Cardiac muscle cell (in vitro differentiated cells and primary cell): ENCODE measurements at regions not wholly inside any gene's neighbourhood (a gene's known extent, or its start where the extent isn't known, plus 50 kb on each side); places are given as distances from the start of the nearest gene placed in this dataset.

Source experiments
- DNase-seq, 2 donors: peaks; one replicate each; pipeline versions ENCODE4 v3.0.0 to v3.0.0-alpha.2; 2010 to 2017; ENCODE audit warnings: low read depth in 1 of 2, low spot score in 1 of 2
- H3K27ac ChIP-seq: fragments of 200-600 bp; sonication (generic); 2 replicates; pipeline ENCODE4 v1.5.1; 2016
- H3K27me3 ChIP-seq: fragments of 200-600 bp; sonication (generic); 2 replicates; pipeline ENCODE4 v1.6.0; 2016; ENCODE audit warnings: control low read depth
- H3K36me3 ChIP-seq: fragments of 200-600 bp; sonication (generic); 2 replicates; pipeline ENCODE4 v1.5.1; 2016; ENCODE audit warnings: control low read depth
- H3K4me1 ChIP-seq: fragments of 200-600 bp; sonication (generic); 2 replicates; pipeline ENCODE4 v1.8.1; 2017; ENCODE audit warnings: low read depth, mild to moderate bottlenecking, mixed run types
- H3K4me3 ChIP-seq: fragments of 200-600 bp; sonication (generic); 2 replicates; pipeline ENCODE4 v1.5.1; 2016; ENCODE audit warnings: mild to moderate bottlenecking
- H3K9me3 ChIP-seq: fragments of 200-600 bp; sonication (generic); 2 replicates; pipeline ENCODE4 v1.5.1; 2017; ENCODE audit warnings: low read depth, mild to moderate bottlenecking, control low read depth
- CTCF ChIP-seq: IDR thresholded peaks from 2 replicates; pipeline ENCODE4 v1.5.1; 2012; ENCODE audit warnings: low read depth, mild to moderate bottlenecking, low read length

DNA sequence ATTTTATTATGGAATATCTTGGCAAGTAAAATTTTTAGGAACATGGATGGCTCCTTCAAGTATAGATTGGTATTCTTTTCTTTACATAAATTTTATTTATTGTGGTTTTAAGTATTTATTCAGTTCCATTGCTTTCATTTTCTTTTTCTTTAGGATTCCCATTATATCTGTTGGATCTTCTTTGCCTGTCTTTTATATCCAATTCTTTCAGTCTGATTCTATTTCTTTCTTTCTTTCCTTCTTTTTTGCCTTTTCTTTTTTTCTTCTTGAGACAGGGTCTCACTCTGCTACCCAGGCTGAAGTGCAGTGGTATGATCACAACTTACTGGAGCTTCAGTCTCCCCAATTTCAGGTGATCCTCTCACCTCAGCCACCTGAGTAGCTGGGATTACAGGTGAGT lies 74.2 kb upstream of the GLI3 start:
- Histone ChIP-seq H3K4me3 (no peak overlapping the region), H3K36me3 (no peaks in the 10 kb centered on the region), H3K9me3 (no peaks in the 10 kb centered on the region), H3K27me3 (no peaks in the 10 kb centered on the region), H3K27ac (no peak overlapping the region), H3K4me1 (no peaks in the 10 kb centered on the region)
- DNase-seq, result no peak
- no peak for TF ChIP-seq CTCF

DNA sequence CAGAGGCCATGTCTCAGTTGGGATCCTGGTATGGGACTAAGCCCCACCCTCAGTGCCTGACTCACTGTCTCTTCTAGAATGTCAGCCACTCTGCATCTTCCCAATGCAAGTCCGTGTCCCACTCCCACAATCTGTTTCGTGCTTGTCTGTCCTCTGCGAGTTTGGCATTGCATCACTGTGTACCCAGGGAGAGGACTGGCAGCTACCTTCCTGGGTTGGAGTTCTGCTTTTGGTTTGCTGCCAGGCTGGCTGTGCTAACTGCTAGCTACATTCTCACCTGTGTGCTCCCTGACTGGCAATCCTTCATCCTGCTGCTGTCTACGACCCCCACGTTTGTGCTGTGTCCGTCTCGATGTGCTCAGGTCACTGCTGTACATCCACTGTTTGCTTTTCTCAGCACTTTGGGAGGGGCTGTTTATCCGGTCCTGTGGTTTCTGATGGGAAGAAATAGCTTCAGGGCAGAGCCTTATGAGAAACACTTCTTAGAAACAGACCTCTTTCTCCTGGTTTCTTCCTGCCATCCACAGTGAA lies 56.0 kb upstream of the GLI3 start:
- no peak overlapping the region for H3K4me3 ChIP-seq
- no peak for DNase-seq
- H3K27me3 ChIP-seq, result no peaks in the 10 kb centered on the region
- H3K27ac ChIP-seq, result no peak overlapping the region
- H3K9me3 ChIP-seq, result no peaks in the 10 kb centered on the region
- TF ChIP-seq CTCF, result no peak
- H3K36me3 ChIP-seq, result no peaks in the 10 kb centered on the region
- H3K4me1 ChIP-seq, result no peaks in the 10 kb centered on the region

GRCh38 chr7:42289473-42289872 lies 52.5 kb upstream of the GLI3 start:
- no peak for TF ChIP-seq CTCF
- Histone ChIP-seq H3K27me3 (no peaks in the 10 kb centered on the region), H3K36me3 (no peaks in the 10 kb centered on the region), H3K4me3 (no peak overlapping the region), H3K9me3 (no peaks in the 10 kb centered on the region), H3K4me1 (no peaks in the 10 kb centered on the region), H3K27ac (no peak overlapping the region)
- DNase-seq, result no peak
